ENCODE measurements at regions not wholly inside any gene's neighbourhood (a gene's known extent, or its start where the extent isn't known, plus 50 kb on each side); places are given as distances from the start of the nearest gene placed in this dataset.

- Histone ChIP-seq H3K9ac (replicated peaks in 1 of 4; ENCODE audit: extremely low read depth in 1 of 4, low read depth in 3 of 4, low read length in 3 of 4) (no peak overlapping the region), H3K79me1 (ENCODE audit: low read depth, low read length) (no peaks in the 10 kb centered on the region), H4K8ac (ENCODE audit: extremely low read depth, insufficient read depth, low read length) (no peak overlapping the region), H4K20me1 (replicated peaks in 1 of 2; ENCODE audit: control insufficient read depth in 1 of 2, insufficient read depth in 2 of 2, low read length in 2 of 2) (no peaks in the 10 kb centered on the region), H2BK20ac (ENCODE audit: low read length) (no peak overlapping the region), H3K36me3 (ENCODE audit: control insufficient read depth in 2 of 4, insufficient read depth in 4 of 4, low read length in 3 of 4) (no peaks in the 10 kb centered on the region), H3K4ac (replicated peaks; ENCODE audit: insufficient read length, low read depth, low read length) (no peak overlapping the region), H3K14ac (ENCODE audit: insufficient read length) (no peak overlapping the region), H2AK5ac (ENCODE audit: low read depth, low read length) (no peak overlapping the region), H3K4me2 (ENCODE audit: insufficient read depth in 1 of 2, low read depth in 2 of 2, low read length in 2 of 2) (no peak overlapping the region), H3K9me3 (ENCODE audit: insufficient read depth in 2 of 2, low read depth in 1 of 2, low read length in 1 of 2) (peaks cover 0 to 3% of the 10 kb centered on the region in 2 experiments; a peak in 1 of 4 replicates), H3K23me2 (ENCODE audit: low read depth, low read length) (no peaks in the 10 kb centered on the region), H3K56ac (replicated peaks; ENCODE audit: insufficient read length, low read depth, low read length) (no peak overlapping the region), H3K79me2 (ENCODE audit: control insufficient read depth in 1 of 2, insufficient read depth in 2 of 2, low read length in 2 of 2) (no peaks in the 10 kb centered on the region), H3K18ac (ENCODE audit: extremely low read depth, low read length) (no peak overlapping the region), H3K23ac (ENCODE audit: insufficient read length) (no peak overlapping the region), H2BK5ac (ENCODE audit: low read depth, low read length) (no peak overlapping the region), H4K91ac (replicated peaks; ENCODE audit: insufficient read length, low read length) (no peak overlapping the region), H4K5ac (ENCODE audit: insufficient read length, low read depth, low read length) (no peak overlapping the region), H2BK15ac (ENCODE audit: low read length) (no peak overlapping the region), H2AFZ (ENCODE audit: low read length) (no peak overlapping the region), H2BK120ac (replicated peaks; ENCODE audit: low read depth, low read length) (no peak overlapping the region), H3K27me3 (replicated peaks in 1 of 4; ENCODE audit: control insufficient read depth in 3 of 4, extremely low read depth in 1 of 4, insufficient read depth in 3 of 4, low read length in 3 of 4) (no peaks in the 10 kb centered on the region), H3K27ac (ENCODE audit: low read depth, low read length) (no peak overlapping the region), H3K4me3 (ENCODE audit: extremely low read depth in 1 of 4, insufficient read depth in 2 of 4, low read depth in 3 of 4, low read length in 4 of 4) (no peak overlapping the region), H2BK12ac (ENCODE audit: low read depth, low read length) (no peak overlapping the region), H3K4me1 (replicated peaks in 1 of 4; ENCODE audit: control insufficient read depth in 3 of 4, insufficient read depth in 4 of 4, low read length in 3 of 4) (no peaks in the 10 kb centered on the region)
- DNase-seq (ENCODE audit: low read depth in 1 of 2, low spot score in 2 of 2): no peak
- 94% methylated on average over 4 of the region's 4 CpGs; no CpG with 5 or more reads in 1 of the 2 experiments for WGBS, 2 experiments (ENCODE audit: extremely low coverage in 1 of 2, insufficient coverage in 1 of 2, insufficient read length in 1 of 2, insufficient replicate concordance in 2 of 2, low coverage in 1 of 2, low lambda C conversion rate in 2 of 2, missing lambda C conversion rate in 1 of 2)
- ChIA-PET POLR2A (ENCODE audit: partially characterized antibody) (interaction anchor here (0.6 kb wide), 1 partner anchor 10 kb away, joined by 3 read pairs; no protein-coding TSS in a partner anchor), CTCF (ENCODE audit: partially characterized antibody) (interaction anchor here (1.8 kb wide), 1 partner anchor 11 kb away, joined by 6 read pairs; no protein-coding TSS in a partner anchor)
- TF ChIP-seq POLR2A (IDR thresholded peaks at IDR 0.05; ENCODE audit: control extremely low read depth in 1 of 2, low read depth in 2 of 2, low read length in 2 of 2) (no peak), JUND (IDR thresholded peaks at IDR 0.05; ENCODE audit: low read length) (no peak), TCF12 (IDR thresholded peaks at IDR 0.05; ENCODE audit: low read depth, low read length) (no peak), EZH2 (IDR thresholded peaks at IDR 0.05; ENCODE audit: low read depth, low read length, severe bottlenecking) (no peak), RFX5 (IDR thresholded peaks at IDR 0.05; ENCODE audit: borderline replicate concordance, low read depth, low read length) (no peak), USF2 (IDR thresholded peaks at IDR 0.05; ENCODE audit: low read length) (no peak), CTCF (IDR thresholded peaks at IDR 0.05; ENCODE audit: control extremely low read depth in 1 of 3, insufficient read depth in 1 of 3, low read depth in 1 of 3, low read length in 3 of 3) (no peak), SRF (IDR thresholded peaks at IDR 0.05; ENCODE audit: low read depth, low read length) (no peak), RXRA (IDR thresholded peaks at IDR 0.05; ENCODE audit: insufficient read depth, low read depth, low read length) (no peak), GABPA (IDR thresholded peaks at IDR 0.05; ENCODE audit: borderline replicate concordance, insufficient read depth, low read length) (no peak), KDM4A (IDR thresholded peaks at IDR 0.05; ENCODE audit: low read depth, low read length, severe bottlenecking) (no peak), CHD2 (IDR thresholded peaks at IDR 0.05; ENCODE audit: low read length) (no peak)
- FAIRE-seq: no peak
Measured at GRCh38 chr1:229812693-229813092, 186.6 kb downstream of the URB2 start.
